NCI-H2196 (cell line): ENCODE measurements at regions not wholly inside any gene's neighbourhood (a gene's known extent, or its start where the extent isn't known, plus 50 kb on each side); places are given as distances from the start of the nearest gene placed in this dataset.

Experiments used
- DNase-seq: peaks from one replicate; lab custom pipeline; 2025; ENCODE audit not compliant: unreplicated experiment; lab: John Stamatoyannopoulos, UW

DNA sequence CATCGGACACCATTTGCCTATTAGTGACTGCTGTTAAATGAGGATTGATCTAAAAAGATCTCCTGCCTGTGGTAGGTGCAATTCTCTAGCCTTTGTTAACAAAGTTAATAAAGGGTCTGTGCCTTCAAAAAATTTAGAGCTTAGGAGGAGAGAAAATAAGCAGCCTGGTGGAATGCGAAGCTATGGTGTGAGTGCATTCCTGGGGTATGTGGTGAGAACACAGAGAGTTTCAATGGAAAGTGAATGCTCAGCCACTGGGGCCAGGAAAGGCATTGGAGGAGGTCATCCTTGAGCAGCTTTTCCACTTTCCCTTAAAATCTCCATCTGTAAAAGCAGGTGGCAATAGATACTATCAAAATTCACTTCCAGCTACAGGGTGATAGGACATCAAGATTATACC is 331.2 kb upstream of the LRATD1 start:
- no peak for DNase-seq

DNA sequence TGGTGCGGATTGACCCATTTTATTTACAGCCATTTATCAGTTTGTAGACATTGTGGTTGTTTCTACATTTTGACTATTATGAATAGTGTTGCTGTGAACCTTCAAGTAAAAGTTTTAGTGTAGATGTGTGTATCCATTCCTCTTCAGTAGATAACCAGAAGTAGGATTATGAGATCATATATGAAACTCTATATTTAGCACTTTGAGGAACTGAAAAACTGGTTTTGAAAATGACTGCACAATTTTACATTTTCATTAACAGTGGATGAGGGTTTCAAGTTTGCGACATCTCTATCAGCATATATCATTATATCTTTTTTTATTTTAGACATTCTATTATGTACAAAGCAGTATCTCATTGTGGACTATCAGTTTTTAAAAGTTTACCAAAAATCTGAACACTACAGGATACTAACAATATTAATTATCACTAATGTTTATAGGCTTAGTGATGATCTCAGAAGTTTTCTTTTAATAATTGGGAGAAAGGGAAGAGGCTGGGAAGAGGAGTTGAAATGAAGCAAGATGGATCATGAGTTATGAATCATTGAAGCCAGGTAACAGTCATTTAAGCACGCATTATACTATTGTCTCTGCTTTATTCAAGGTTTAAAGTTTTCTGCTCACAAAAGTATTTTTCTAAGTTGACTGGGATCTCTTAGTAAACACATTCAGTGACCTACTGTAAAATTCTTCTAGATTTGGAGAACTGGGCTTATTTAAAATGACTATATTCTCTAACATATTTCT is 329.0 kb upstream of the LRATD1 start:
- no peak for DNase-seq

DNA sequence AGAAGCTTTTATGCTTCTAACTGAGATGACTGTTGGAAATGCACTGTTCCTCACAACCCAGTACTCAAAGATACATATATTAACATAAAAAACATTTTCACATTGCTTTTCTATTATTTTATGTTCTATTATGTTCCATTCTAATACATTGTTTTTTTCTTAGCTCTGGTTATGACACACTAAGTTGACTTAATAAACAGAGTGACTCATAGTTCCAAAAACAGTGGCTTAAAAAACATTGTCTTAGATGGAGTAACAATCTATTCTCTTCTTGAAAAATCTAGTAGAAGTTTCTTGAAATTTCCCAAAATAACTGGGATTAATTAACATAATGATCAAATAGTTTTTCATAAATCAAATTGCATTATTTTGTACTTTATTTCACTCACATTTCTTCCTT is 328.2 kb upstream of the LRATD1 start:
- no peak for DNase-seq

DNA sequence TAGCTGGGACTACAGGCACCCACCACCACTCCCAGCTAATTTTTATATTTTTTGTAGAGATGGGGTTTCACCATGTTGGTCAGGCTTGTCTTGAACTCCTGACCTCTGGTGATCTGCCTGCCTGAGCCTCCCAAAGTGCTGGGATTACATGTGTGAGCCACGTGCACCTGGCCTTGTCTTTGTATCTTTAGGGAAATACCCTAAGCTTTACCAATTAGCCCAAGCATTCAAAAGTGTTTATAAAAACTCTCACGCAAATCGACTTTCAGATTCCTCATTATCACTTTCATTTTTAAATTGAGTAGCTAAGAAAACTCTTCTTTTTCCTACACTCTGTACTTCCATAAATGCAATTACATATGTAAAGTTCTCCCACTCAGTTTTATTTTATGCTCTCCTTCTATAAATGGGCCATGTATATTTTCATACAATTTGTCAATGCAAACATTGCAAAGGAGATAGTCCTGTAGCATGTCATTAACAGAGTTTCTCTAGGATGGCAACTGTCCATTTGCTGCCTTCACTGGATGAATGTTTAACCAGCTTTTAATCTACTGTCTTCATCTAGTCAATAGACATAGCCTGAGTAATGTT is 326.2 kb upstream of the LRATD1 start:
- no peak for DNase-seq

DNA sequence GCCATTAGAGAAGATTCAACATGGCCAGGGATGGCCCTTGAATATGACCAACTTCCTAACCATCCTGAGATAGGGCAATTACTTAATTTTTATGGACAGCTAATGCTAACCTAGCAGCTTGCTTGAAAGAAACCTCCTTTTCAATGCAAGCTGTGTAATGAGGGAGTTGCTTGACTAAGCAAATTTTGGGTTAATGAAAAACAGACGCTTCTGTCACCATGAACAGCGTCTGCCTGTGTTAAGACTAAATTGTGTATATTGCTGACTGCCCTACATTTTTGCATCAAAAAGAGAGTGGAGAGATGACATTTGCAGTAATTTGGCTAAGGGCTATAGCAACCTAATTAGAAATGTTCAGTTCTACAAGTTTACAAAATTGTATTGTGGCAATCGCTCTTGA is 319.2 kb upstream of the LRATD1 start:
- no peak for DNase-seq

DNA sequence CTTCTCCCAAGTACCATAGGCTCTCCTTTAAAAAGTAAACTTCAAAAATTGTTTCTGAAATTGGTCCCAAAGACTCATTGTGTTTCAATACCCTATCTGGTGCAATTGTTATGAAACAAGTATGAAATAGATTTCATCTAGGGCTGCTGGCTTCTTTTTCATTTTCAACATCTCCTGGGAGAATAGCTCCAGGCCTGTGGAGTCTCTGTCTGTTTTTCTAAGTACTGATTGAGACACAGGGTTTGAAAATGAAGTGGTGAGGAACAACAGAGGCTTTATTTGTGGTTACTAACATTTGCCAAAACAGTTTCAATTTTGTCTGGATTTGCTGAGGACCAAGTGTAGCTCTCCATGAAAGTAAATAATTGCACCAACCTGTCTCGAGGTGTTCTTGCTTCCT is 315.9 kb upstream of the LRATD1 start:
- DNase-seq: no peak

DNA sequence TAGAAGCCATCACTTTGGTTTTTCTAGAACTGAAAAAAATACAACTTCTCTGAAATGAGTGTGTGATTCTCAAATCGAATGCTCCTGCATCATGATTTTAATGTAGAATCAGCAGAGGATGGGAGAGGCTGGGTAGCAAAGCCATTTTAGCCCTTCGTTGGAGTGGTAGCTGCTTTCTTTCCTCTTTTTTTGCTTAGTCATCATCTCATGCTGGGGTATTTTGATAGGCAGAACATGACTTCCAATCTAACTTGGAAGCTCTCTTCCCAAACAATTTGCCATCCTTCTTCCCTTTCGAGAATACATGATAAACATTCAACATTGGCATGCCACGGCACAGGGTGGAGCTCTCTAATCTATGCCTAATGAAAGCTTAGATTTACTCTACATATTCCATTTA is 311.2 kb upstream of the LRATD1 start:
- no peak for DNase-seq

DNA sequence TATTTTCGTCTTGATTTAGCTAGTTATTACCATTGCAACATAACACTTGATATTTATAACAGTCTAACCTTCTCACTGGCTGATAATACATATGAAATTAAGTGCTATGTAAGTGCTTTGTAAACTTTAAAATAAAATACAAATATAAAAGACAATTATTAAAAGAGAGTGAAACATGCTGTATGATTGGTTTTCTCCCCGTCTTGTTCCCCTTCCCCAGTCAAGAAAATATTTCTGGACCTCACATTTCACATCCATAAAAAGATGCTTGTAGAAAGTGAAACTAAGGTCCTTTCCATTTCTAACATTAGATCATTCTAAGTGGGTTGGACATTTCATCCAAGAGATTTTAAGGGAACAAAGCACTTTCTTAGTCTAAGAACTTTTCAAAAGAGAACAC is 310.2 kb upstream of the LRATD1 start:
- DNase-seq: no peak

DNA sequence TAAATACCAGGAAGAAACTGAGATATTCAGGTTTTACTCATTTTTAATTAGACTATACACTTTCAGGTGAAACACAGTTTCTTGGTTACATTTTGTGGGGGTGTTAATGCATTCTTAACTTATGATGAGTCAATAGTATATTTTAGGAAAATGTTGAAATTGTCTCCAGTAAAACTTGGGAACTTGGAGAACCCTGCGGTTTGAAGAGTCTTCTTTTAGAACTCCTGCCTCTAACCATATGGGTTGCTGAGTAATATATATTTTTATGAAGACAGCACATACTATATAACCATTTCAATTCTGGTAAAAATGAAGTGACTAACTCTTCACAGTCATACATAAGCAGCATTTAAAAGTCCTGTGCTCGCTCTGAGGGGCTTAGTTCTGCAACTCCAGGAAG is 308.2 kb upstream of the LRATD1 start:
- DNase-seq: no peak

DNA sequence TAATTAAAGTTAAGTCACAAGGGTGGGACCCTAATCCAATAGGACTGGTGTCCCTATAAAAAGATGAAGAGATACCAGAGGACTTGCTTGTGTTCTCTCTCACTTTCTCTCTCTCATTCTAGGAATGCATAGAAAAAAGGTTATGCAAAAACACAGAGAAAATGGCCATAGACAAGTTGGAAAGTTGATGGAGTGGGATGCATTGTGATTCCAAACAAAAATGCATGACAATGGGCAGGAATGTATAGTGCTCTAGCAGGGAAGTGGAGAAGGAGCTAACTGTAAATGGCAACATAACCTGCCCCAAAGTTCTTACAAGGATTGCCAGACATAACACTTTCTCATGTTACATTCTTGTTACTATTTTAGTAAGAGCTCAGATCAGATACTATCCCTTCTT is 301.6 kb upstream of the LRATD1 start:
- DNase-seq: no peak

DNA sequence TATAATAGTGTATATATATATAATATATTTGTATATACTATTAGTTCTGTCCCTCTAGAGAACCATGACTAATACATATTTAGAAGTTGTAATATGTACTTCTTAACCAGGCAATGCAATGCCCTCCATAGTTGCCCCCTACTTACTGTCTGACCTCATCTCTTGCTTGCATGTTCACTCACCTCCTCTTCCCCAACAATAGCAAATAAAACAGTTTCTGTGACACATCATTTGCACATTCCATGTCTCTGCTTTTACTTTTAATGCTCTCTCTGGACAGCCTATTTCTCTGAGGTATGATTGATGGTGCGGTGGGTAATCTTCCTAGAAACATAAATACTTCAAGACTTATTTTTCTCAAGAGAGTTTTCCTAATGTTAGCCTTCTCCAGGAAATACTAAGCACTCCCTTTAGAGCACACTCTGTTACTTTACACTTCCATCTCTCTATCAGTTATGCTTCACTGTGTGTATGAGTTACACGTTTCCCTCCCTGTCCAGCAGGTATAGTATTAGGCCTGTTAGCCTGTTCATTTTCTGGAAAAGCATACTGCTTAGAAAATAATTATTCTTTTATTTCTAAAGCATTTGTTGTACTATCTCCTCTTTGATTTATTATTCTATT is 295.6 kb upstream of the LRATD1 start:
- no peak for DNase-seq

DNA sequence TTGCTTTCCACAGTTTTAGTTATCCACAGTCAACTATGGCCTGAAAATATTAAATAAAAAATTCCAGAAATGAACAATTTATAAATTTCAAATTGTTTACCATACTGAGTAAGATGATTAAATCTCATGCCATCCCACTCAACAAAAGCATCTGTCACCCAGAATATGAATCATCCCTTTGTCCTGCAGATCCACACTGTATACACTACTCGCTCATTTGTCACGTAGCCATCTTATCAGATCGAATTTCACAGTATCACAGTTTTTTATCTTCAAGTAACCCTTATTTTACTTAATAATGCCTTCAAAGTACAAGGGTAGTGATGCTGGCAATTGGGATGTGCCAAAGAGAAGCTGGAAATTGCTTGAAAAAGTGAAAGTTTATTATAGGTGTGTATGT is 291.8 kb upstream of the LRATD1 start:
- DNase-seq: no peak

DNA sequence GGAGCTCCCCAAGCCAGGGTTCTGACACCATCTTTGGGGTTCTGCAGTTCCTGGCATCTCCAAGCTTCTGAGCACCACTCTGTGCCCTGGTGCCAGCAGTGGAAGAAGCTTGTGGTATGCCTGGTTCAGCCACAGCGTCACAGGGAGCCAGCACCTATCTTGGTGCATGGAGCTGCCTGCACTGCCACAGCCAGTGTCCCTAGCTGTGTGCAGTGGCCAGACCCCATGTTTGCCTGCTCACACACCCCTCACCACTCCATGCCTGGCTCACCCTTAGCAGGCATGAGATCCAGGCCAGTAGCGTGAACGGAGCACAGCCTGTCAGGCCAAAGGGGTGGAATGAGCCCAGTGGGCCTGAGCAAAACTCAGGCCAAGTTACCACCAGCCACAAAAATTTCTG is 290.2 kb upstream of the LRATD1 start:
- no peak for DNase-seq

DNA sequence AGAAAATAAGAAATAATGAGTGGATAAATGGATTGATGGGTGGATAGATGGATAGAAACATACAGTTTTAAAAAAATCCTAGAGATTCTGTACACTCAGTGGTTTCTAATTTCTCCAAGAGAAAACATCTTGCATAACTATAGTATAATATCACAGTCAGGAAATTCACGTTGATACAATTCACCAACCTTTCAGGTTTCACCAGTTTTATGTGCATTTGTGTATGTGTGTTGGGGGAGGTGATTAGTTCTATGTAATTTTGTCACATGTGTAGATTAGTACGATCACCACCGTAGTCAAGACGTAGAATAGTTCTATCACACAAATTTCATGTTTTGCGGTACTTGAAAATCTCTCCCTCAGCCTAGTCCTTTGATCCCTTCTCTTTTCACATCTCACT is 288.2 kb upstream of the LRATD1 start:
- DNase-seq: no peak

DNA sequence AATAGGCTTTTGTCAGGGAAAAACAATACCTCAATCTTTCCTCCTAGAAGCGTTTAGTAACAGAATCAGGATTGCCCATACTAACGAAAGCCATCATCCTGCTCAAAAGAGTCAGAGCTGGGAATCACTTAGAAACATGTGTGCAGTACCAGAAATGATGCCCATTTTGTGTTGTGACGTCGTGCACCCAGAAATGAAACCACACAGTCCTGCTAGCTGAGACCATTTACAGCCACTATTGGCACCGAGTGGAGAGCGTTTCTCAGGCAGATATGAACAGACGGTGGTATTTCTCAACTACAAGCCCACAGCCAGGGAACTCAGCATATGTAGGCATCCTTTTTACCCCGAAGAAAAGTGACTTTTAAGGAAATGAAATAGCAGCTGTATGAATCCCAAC is 284.3 kb upstream of the LRATD1 start:
- DNase-seq: no peak

DNA sequence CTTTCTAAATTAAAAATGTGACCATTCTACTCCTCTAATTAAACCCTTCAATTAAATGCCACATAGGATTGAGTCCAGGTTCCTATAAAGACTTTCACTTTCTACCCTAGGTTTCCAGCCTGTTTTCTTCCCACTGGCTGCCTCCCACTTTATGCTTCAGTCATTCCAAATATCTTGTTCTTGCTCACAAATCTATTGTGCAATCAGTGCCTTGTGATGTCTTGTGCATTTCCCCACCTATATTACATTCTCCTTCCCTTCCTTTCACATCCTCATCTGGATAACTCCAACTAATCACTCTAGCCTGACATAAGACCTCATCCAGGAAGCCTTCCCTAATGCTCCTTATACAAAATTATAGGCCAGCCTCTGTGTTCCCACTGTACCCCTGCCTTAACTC is 281.7 kb upstream of the LRATD1 start:
- no peak for DNase-seq

DNA sequence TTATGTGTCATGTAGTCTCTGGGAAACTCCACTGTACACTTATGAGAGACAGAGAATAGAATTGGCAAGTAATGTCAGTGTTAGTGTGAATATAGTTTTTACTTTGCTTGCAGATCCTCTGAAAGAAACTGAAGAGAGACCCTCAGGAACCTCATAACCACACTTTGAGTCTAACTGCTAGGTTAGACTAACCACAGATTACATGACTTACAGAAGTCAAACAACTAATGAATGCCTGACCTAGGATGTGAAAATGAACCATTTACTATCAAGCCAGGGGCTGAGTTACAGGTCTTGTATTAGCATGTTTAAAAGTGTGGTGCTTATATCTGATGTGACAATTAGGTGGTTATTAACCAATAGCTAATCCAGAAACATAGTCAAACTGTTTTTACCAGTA is 280.4 kb upstream of the LRATD1 start:
- DNase-seq: no peak

DNA sequence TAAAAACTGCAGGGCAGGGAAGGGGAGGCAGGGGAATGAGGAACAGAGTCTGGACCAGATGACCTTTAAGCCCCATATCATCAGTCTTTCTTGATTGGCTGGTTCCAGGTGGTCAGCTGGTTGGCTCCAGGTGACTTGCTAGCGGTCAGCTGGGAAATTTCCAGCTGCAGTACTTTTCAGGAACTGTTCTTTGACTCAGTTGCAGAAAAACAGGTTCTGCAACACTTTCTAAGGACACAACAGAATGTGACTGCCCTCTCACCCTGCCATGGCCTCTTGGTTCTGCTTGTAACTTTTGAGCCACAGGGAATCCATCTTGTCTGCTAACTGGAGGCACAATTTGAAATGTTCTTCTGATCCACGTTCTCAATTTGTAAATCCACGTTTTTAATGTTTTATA is 278.3 kb upstream of the LRATD1 start:
- no peak for DNase-seq

DNA sequence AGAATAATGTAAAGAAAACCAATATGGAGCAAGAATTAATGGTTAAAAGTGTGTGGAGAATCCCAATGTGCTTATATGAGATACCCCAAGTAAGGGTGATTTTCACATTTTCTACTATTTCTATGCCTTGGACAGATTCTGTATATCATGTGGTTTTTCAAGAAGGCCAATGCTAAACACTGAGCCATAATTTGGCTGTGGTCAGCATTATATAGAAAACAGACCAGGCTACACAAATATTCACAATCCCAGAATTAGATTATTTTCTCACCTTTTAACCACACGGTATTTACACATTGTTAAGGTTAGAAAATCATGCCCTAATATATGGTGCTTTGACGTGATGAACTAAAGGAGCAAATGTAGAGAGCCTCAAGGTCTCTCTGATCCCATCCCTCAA is 277.4 kb upstream of the LRATD1 start:
- no peak for DNase-seq

DNA sequence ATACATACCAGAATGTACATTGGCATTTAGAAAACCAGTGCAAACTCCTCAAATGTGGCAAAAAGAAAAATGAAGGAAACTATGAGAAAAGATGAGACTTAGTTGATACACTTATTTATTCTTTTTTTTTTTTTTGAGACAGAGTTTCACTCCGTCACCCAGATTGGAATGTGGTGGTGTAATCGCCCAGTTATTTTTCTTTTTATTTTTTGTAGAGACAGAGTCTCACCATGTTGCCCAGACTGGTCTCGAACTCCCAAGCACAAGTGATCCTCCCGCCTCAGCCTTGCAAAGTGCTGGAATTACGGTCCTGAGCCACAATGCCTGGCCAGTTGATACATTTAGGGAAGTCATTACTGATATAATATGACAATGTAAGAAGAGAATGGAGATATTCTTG is 274.2 kb upstream of the LRATD1 start:
- DNase-seq: no peak

DNA sequence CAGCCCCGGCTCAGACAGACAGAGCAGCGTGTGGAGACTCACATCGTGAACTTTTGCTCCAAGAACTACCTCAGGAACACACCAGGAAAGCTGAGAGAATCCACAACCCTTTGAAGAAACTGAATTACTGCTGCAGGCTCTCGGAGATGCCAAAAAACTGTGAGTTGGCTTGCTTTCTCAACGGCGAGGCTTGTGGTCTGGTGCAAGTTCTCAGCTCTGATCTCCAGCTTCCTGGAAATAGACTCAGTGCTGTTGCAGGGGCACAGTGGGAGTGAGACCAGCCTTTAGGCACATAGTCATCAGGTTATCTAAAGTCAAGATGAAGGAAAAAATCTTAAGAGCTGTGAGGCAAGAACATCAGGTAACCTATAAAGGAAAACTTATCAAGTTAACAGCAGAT is 273.7 kb upstream of the LRATD1 start:
- no peak for DNase-seq

DNA sequence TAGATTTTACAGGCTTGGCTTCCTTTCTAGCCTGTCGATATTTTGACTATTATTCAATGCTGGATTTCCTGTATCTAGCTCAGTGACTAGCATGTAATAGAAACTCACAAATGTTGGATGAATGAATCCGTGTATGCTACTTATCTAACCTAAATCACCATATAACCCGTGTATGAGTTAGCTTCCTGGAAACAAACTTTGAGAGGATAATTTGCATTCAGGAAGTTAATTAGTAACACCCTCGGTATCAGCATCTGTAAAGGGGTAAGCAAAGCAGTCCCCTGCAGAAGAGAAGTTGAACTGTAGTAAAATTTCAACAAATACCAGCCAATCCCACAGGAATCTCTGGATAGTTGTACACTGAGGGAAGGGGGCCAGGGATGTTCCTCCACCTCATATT is 269.4 kb upstream of the LRATD1 start:
- DNase-seq: no peak

DNA sequence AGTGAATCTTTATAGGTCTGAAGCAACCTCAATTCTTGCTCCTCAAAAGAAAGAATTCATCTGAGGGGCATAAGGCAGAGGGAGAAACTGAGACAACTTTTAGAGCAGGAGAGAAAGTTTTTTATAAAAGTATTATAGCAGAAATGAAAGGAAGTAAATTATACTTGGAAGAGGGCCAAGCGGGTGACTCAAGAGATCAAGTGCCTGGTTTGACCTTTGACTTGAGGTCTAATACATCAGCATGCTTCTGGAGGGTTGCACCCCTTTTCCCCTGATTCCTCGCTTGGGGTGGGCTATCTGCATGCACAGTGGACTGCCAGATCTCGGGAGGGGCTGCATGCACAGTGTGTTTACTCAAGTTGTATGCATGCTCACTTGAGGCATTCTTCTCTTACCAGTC is 268.5 kb upstream of the LRATD1 start:
- no peak for DNase-seq
